ENCODE measurements at regions not wholly inside any gene's neighbourhood (a gene's known extent, or its start where the extent isn't known, plus 50 kb on each side); places are given as distances from the start of the nearest gene placed in this dataset.

DNA sequence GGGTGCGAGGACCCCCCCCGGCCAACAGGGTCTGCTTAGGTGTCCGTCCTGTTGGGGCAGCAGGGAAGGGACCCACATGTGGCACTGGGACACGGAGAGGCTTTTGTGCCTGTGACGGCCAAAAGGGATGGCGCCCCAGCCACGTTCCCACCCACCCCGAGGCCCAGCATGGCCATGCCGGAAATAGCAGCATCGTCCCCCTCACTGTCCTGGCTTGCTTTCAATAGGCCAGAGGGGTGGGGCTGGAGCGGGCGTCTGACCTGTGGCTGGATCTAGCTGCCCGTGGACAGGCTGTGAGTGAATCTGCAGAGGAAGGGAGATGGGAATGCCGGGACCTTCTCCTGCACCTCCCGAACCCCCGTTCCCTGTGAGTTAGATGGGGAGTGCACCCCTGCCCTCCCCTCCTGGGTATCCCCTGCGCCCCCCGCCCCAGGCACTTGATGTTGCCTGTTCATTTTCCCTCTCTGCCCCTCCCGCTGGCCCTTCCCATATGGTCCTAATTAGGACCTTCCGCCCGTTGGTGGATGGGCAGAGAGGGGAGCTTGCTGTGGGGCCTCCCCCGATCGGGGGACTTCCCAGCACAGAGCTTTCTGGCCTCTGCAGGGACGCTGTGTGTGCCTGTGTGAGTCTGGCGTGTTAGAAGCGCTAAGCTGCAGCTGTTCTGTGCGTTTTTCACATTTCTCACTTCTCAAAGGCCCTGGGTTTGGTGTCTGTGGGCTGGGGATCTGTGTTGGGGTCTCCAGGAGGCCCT lies 292.8 kb downstream of the SEC14L1 start:
- H3K18ac ChIP-seq (ENCODE audit: extremely low read depth, low read length) = no peak overlapping the region
- no peak overlapping the region for H4K5ac ChIP-seq (ENCODE audit: insufficient read length, low read depth, low read length)
- H3K14ac ChIP-seq (ENCODE audit: insufficient read length) = no peak overlapping the region
- peak overlapping the region; percentile 74 for H3K4ac ChIP-seq (replicated peaks; ENCODE audit: insufficient read length, low read depth, low read length)
- ChIA-PET CTCF (ENCODE audit: partially characterized antibody) (interaction anchor here (1.2 to 24.6 kb wide), 9 partner anchors 29 to 178 kb away, joined by 3 to 512 read pairs (median 3); no protein-coding TSS in a partner anchor), POLR2A (ENCODE audit: partially characterized antibody) (interaction anchor here (0.7 to 1.6 kb wide), 4 partner anchors 10 to 70 kb away, joined by 3 to 5 read pairs (median 3); no protein-coding TSS in a partner anchor)
- no peak overlapping the region for H2BK15ac ChIP-seq (ENCODE audit: low read length)
- peaks cover 0 to 62% (median 46%) of the 10 kb centered on the region in 4 experiments; a peak in 6 of 7 replicates for H3K4me1 ChIP-seq (replicated peaks in 1 of 4; ENCODE audit: control insufficient read depth in 3 of 4, insufficient read depth in 4 of 4, low read length in 3 of 4)
- H4K20me1 ChIP-seq (replicated peaks in 1 of 2; ENCODE audit: control insufficient read depth in 1 of 2, insufficient read depth in 2 of 2, low read length in 2 of 2) = peaks cover 27 to 33% of the 10 kb centered on the region in 2 experiments
- peaks cover 21% of the 10 kb centered on the region for H3K79me1 ChIP-seq (ENCODE audit: low read depth, low read length)
- H3K9me3 ChIP-seq (ENCODE audit: insufficient read depth in 2 of 2, low read depth in 1 of 2, low read length in 1 of 2) = no peaks in the 10 kb centered on the region
- no peak overlapping the region for H3K23ac ChIP-seq (ENCODE audit: insufficient read length)
- H2BK120ac ChIP-seq (replicated peaks; ENCODE audit: low read depth, low read length) = no peak overlapping the region
- H3K56ac ChIP-seq (replicated peaks; ENCODE audit: insufficient read length, low read depth, low read length) = no peak overlapping the region
- H4K8ac ChIP-seq (ENCODE audit: extremely low read depth, insufficient read depth, low read length) = no peak overlapping the region
- H3K23me2 ChIP-seq (ENCODE audit: low read depth, low read length) = no peaks in the 10 kb centered on the region
- H3K27me3 ChIP-seq (replicated peaks in 1 of 4; ENCODE audit: control insufficient read depth in 3 of 4, extremely low read depth in 1 of 4, insufficient read depth in 3 of 4, low read length in 3 of 4) = no peaks in the 10 kb centered on the region
- DNase-seq (ENCODE audit: low read depth in 1 of 2, low spot score in 2 of 2) = no peak
- 82% methylated on average over 19 of the region's 27 CpGs; no CpG with 5 or more reads in 1 of the 2 experiments for WGBS, 2 experiments (ENCODE audit: extremely low coverage in 1 of 2, insufficient coverage in 1 of 2, insufficient read length in 1 of 2, insufficient replicate concordance in 2 of 2, low coverage in 1 of 2, low lambda C conversion rate in 2 of 2, missing lambda C conversion rate in 1 of 2)
- H3K27ac ChIP-seq (ENCODE audit: low read depth, low read length) = no peak overlapping the region
- FAIRE-seq = no peak
- H2AK5ac ChIP-seq (ENCODE audit: low read depth, low read length) = no peak overlapping the region
- H2BK5ac ChIP-seq (ENCODE audit: low read depth, low read length) = peak overlapping the region; percentile 63; the same call in 1 of the 2 replicates
- peaks cover 0 to 68% of the 10 kb centered on the region in 2 experiments; a peak in 3 of 4 replicates for H3K79me2 ChIP-seq (ENCODE audit: control insufficient read depth in 1 of 2, insufficient read depth in 2 of 2, low read length in 2 of 2)
- H4K91ac ChIP-seq (replicated peaks; ENCODE audit: insufficient read length, low read length) = no peak overlapping the region
- no peak overlapping the region for H2BK20ac ChIP-seq (ENCODE audit: low read length)
- H3K4me2 ChIP-seq (ENCODE audit: insufficient read depth in 1 of 2, low read depth in 2 of 2, low read length in 2 of 2) = no peak overlapping the region
- H3K36me3 ChIP-seq (ENCODE audit: control insufficient read depth in 2 of 4, insufficient read depth in 4 of 4, low read length in 3 of 4) = no peaks in the 10 kb centered on the region
- 0 out of 7 replicates have a peak overlapping the region, but pooled peaks of 1 of the 4 experiments have one; percentile 12 for H3K9ac ChIP-seq (replicated peaks in 1 of 4; ENCODE audit: extremely low read depth in 1 of 4, low read depth in 3 of 4, low read length in 3 of 4)
- no peak overlapping the region for H2AFZ ChIP-seq (ENCODE audit: low read length)
- H2BK12ac ChIP-seq (ENCODE audit: low read depth, low read length) = no peak overlapping the region
- H3K4me3 ChIP-seq (ENCODE audit: extremely low read depth in 1 of 4, insufficient read depth in 2 of 4, low read depth in 3 of 4, low read length in 4 of 4) = no peak overlapping the region
- no peak for TF ChIP-seq JUND (IDR thresholded peaks at IDR 0.05; ENCODE audit: low read length)
- TF ChIP-seq SIRT6 (IDR thresholded peaks at IDR 0.05; ENCODE audit: low read length) = no peak
- no peak for TF ChIP-seq SRF (IDR thresholded peaks at IDR 0.05; ENCODE audit: low read depth, low read length)
- TF ChIP-seq CEBPB (IDR thresholded peaks at IDR 0.05; ENCODE audit: low read depth, low read length) = no peak
- no peak for TF ChIP-seq SP2 (IDR thresholded peaks at IDR 0.05; ENCODE audit: low read length)
